CD4-positive, alpha-beta T cell (primary cell): ENCODE measurements at regions not wholly inside any gene's neighbourhood (a gene's known extent, or its start where the extent isn't known, plus 50 kb on each side); places are given as distances from the start of the nearest gene placed in this dataset. TPM values are rescaled to one million over a fixed set of nuclear protein-coding genes. Genes with fewer than 3 reads are reported as not detected.

Source experiments
- ATAC-seq: fragments of 200-7000 bp; cut with Tn5 transposase; one replicate; pipeline ENCODE4 v1.10.0; 2022; ENCODE audit warnings: mild to moderate bottlenecking; ENCODE audit not compliant: poor library complexity
- CTCF ChIA-PET: fragments of 350-600 bp; sonication (Branson Sonifier 250); formaldehyde crosslinking; loops from one replicate; lab custom pipeline; 2021; ENCODE audit warnings: antibody characterized with exemption, inconsistent platforms; lab: Charles Lee
- POLR2A ChIA-PET: fragments of 350-600 bp; sonication (Branson Sonifier 250); formaldehyde crosslinking; loops from one replicate; lab custom pipeline; 2021; ENCODE audit warnings: antibody characterized with exemption, inconsistent platforms; lab: Charles Lee
- DNase-seq, 14 experiments: peaks; one replicate each; pipeline ENCODE4 v3.0.0-alpha.2; 2013 to 2020; ENCODE audit warnings: mixed read lengths in 2 of 14
- H3K27ac ChIP-seq, 2 donors: one replicate each; pipeline versions ENCODE4 v1.5.1 to v1.7.0; 2013; ENCODE audit warnings: low read length in 2 of 2, low read depth in 1 of 2, mild to moderate bottlenecking in 1 of 2
- H3K27me3 ChIP-seq, 2 experiments: 1 replicate in 1 of 2; 2 replicates in 1 of 2; pipeline versions ENCODE4 v1.6.1 to v1.7.0; 2013; ENCODE audit warnings: low read length in 2 of 2, control low read depth in 1 of 2, mild to moderate bottlenecking in 1 of 2, moderate library complexity in 1 of 2; ENCODE audit not compliant: insufficient read depth in 2 of 2, control insufficient read depth in 1 of 2
- H3K36me3 ChIP-seq: one replicate; pipeline ENCODE4 v1.6.1; 2013; ENCODE audit warnings: low read length, control low read depth; ENCODE audit not compliant: insufficient read depth
- H3K4me1 ChIP-seq: one replicate; pipeline ENCODE4 v1.6.1; 2013; ENCODE audit warnings: low read length, control low read depth; ENCODE audit not compliant: insufficient read depth
- H3K4me3 ChIP-seq: one replicate; pipeline ENCODE4 v1.5.1; 2013; ENCODE audit warnings: mild to moderate bottlenecking, low read length, moderate library complexity
- H3K9me3 ChIP-seq, 2 experiments: 1 replicate in 1 of 2; 2 replicates in 1 of 2; pipeline versions ENCODE4 v1.6.1 to v1.7.0; 2013; ENCODE audit warnings: low read length in 2 of 2, mild to moderate bottlenecking in 2 of 2, control low read depth in 1 of 2, moderate library complexity in 1 of 2; ENCODE audit not compliant: control insufficient read depth in 1 of 2, insufficient read depth in 1 of 2
- H3K27ac Mint-ChIP-seq: one replicate; pipeline ENCODE4 v1.8.0; 2020; ENCODE audit warnings: mixed read lengths
- H3K27me3 Mint-ChIP-seq: one replicate; pipeline ENCODE4 v1.8.0; 2021; ENCODE audit warnings: mixed read lengths
- H3K36me3 Mint-ChIP-seq: one replicate; pipeline ENCODE4 v1.8.0; 2021; ENCODE audit warnings: low read depth, mixed read lengths
- H3K4me1 Mint-ChIP-seq: one replicate; pipeline ENCODE4 v1.8.0; 2021; ENCODE audit warnings: low read depth, mixed read lengths
- H3K4me3 Mint-ChIP-seq: one replicate; pipeline ENCODE4 v1.8.0; 2020; ENCODE audit warnings: mild to moderate bottlenecking, mixed read lengths
- H3K9me3 Mint-ChIP-seq: one replicate; pipeline ENCODE4 v1.8.0; 2020; ENCODE audit warnings: mixed read lengths
- CTCF ChIP-seq: fragments of 200-600 bp; IDR thresholded peaks from one replicate; pipeline ENCODE4 v1.8.0; 2022; ENCODE audit warnings: antibody characterized with exemption, mild to moderate bottlenecking
- intact Hi-C, 2 experiments: fragments of 100-400 bp; cut with DNase I in 1 of 2; cut with micrococcal nuclease in 1 of 2; formaldehyde crosslinking; loops; one replicate each; pipeline versions ENCODE4 v1.15.1 to v1.9.0; 2023 to 2025; cut with DNase I, micrococcal nuclease
- microRNA-seq: library from miRNA; unstranded; fragments of <30 nt; microRNA quantifications from one replicate; pipeline ENCODE4 v1.2.0, GENCODE V29; 2021; ENCODE audit warnings: borderline microRNAs expressed, borderline replicate concordance

GRCh38 chr12:110972866-110973265 lies 52.5 kb upstream of the MYL2 start:
- H3K4me1 ChIP-seq = no peaks in the 10 kb centered on the region
- no peaks in the 10 kb centered on the region for H3K27me3 ChIP-seq
- H3K9me3 Mint-ChIP-seq = no peaks in the 10 kb centered on the region
- H3K36me3 ChIP-seq = no peaks in the 10 kb centered on the region
- no peak overlapping the region for H3K27ac ChIP-seq
- H3K4me1 Mint-ChIP-seq = no peaks in the 10 kb centered on the region
- ATAC-seq (no peak), DNase-seq (no peak)
- H3K36me3 Mint-ChIP-seq = no peaks in the 10 kb centered on the region
- POLR2A ChIA-PET = no interaction called here
- H3K4me3 ChIP-seq = no peak overlapping the region
- H3K27ac Mint-ChIP-seq = no peak overlapping the region
- H3K4me3 Mint-ChIP-seq = no peak overlapping the region
- intact Hi-C loops = no loop called here
- no peaks in the 10 kb centered on the region for H3K9me3 ChIP-seq
- CTCF ChIA-PET = no interaction called here
- H3K27me3 Mint-ChIP-seq = no peaks in the 10 kb centered on the region
- TF ChIP-seq CTCF = no peak

DNA sequence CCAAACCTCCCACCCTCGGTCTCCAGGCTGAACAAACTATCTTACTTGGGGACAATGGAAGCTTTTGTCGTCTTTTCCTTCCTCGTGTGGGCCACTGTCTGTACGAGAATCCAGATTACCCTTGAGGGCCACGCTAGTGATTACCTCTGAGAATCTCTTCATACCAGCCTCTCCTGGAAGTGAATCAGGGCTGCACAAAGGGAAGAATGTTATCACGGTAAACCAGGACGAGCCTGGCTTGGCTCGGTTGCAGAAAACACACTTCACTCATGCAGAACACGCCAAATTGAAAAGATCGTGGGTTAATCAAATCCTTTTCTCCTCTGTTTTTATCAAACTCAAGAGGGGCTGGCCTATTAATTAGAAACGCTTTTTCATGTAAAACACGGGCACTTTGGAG lies 51.6 kb upstream of the MYL2 start:
- H3K27me3 ChIP-seq = no peaks in the 10 kb centered on the region
- ChIA-PET CTCF (no interaction called here), POLR2A (no interaction called here)
- no peak overlapping the region for H3K4me3 Mint-ChIP-seq
- DNase-seq = no peak
- H3K36me3 Mint-ChIP-seq = no peaks in the 10 kb centered on the region
- H3K27ac Mint-ChIP-seq = no peak overlapping the region
- H3K36me3 ChIP-seq = no peaks in the 10 kb centered on the region
- no peaks in the 10 kb centered on the region for H3K4me1 ChIP-seq
- no peak overlapping the region for H3K27ac ChIP-seq
- no peak for TF ChIP-seq CTCF
- ATAC-seq = no peak
- no peak overlapping the region for H3K4me3 ChIP-seq
- H3K4me1 Mint-ChIP-seq = no peaks in the 10 kb centered on the region
- intact Hi-C loops = no loop called here
- no peaks in the 10 kb centered on the region for H3K9me3 ChIP-seq
- H3K9me3 Mint-ChIP-seq = no peaks in the 10 kb centered on the region
- H3K27me3 Mint-ChIP-seq = peaks cover 6% of the 10 kb centered on the region

DNA sequence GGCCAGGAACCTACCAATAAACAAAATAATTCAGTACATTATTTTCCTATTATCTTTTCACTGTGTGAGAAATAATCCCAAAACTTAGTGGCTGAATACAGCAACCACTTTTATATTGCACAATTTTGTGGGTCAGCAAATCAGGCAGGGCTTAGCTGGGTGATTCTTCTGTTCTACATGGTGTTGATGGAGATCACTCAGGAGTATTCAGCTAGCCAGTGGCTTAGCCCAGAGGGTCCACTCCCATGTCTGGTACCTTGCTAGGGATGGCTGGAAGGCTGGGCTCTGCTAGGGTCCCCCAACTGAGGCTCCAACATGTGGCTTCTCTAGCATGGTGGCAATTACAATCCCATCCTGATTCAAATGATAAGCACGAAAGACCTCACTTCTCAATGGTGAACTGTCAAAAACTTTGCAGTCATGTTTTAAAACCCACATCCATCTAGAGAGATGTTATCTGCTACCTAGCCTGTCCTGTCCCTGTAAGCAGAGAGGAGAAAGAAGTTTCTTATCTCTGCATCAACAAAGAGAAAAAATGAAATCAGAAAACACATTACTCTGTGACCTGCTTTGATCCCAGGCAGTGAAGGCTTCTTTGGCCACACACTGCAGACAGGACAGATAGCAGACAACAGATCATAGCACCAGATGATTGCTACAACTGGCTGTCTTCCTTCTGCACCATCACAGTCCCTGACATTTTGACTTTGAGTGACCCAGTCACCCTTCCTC lies 51.0 kb upstream of the MYL2 start:
- H3K27ac Mint-ChIP-seq = no peak overlapping the region
- intact Hi-C loops = no loop called here
- H3K4me3 ChIP-seq = no peak overlapping the region
- H3K36me3 Mint-ChIP-seq = no peaks in the 10 kb centered on the region
- no peak for TF ChIP-seq CTCF
- no peaks in the 10 kb centered on the region for H3K36me3 ChIP-seq
- H3K27ac ChIP-seq = no peak overlapping the region
- DNase-seq (no peak), ATAC-seq (no peak)
- no peaks in the 10 kb centered on the region for H3K9me3 ChIP-seq
- H3K4me1 Mint-ChIP-seq = no peaks in the 10 kb centered on the region
- ChIA-PET CTCF (no interaction called here), POLR2A (no interaction called here)
- H3K4me1 ChIP-seq = no peaks in the 10 kb centered on the region
- H3K27me3 Mint-ChIP-seq = peaks cover 7% of the 10 kb centered on the region
- H3K9me3 Mint-ChIP-seq = no peaks in the 10 kb centered on the region
- no peak overlapping the region for H3K4me3 Mint-ChIP-seq
- H3K27me3 ChIP-seq = no peaks in the 10 kb centered on the region

Small RNA genes in the stretch of these regions (microRNA-seq; reads per million reads assigned to microRNA genes)
- gene MIR6760 = not detected
